Skeletal muscle cell (primary cell): ENCODE measurements at regions not wholly inside any gene's neighbourhood (a gene's known extent, or its start where the extent isn't known, plus 50 kb on each side); places are given as distances from the start of the nearest gene placed in this dataset.

Source experiments
- DNase-seq: peaks from one replicate; pipeline ENCODE4 v3.0.0-alpha.2; 2010; ENCODE audit warnings: low read depth
- H3K4me3 ChIP-seq: 2 replicates; pipeline ENCODE4 v1.5.1; 2011; ENCODE audit warnings: low read depth, mild to moderate bottlenecking, control low read depth, low read length, moderate library complexity

- no peak overlapping the region for H3K4me3 ChIP-seq
- no peak for DNase-seq
Observed at GRCh38 chr6:150705392-150705791, 105.7 kb downstream of the PLEKHG1 start.

- no peak for DNase-seq
- H3K4me3 ChIP-seq: no peak overlapping the region
Observed at GRCh38 chr6:150710236-150710635, 110.6 kb downstream of the PLEKHG1 start.

- H3K4me3 ChIP-seq: no peak overlapping the region
- no peak for DNase-seq
Observed at GRCh38 chr6:150711061-150711460, 111.4 kb downstream of the PLEKHG1 start.

DNA sequence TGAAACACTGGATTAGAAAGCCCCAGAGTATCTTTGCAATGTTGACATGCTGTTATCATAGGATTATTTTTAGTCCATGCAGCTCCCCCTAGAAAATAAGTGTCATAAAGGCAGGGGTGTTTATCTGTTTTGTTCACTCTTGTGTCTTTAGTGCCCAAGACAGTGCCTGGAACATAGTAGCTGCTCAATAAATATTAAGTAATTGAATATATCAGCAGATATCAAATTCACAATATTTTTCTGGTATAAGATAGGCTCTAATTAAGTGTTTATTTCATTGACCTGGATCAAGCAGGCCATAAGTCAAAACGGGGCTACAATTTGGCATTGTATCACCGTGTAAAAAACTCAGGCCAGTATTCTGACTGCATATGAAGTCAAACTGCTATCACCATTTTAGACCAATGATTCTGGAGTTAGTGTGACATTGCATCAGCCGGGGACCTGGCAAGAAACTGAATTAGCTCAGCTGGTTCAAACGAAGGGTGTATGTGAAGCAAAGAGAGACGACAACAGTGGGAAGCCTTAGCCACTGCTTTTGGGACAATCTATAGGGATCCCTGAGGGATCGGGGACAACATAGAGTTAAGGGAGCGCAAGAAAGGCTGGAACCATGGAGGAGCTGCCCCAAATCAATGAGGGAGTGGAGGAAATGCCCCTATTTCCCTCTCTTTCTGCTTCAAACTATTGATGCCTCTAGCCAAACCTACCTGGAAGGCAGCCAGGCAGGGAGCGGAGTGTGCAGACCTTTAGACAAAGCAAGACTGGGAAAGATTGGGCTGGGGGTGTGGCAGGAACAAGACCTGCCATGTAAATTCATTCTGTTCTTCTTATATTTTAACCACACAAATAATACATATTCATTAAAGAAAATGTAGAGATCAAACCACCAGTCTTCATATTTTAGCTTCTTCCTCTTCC, 112.2 kb downstream of the PLEKHG1 start:
- DNase-seq: no peak

GRCh38 chr6:150712505-150713252, 113.0 kb downstream of the PLEKHG1 start:
- no peak for DNase-seq
- H3K4me3 ChIP-seq: no peak overlapping the region

More for the DNA sequence above, 112.2 kb downstream of the PLEKHG1 start:
- no peak overlapping the region for H3K4me3 ChIP-seq

- DNase-seq: no peak
- no peak overlapping the region for H3K4me3 ChIP-seq
Observed at GRCh38 chr6:150713487-150713886, 113.8 kb downstream of the PLEKHG1 start.

GRCh38 chr6:150713931-150714330, 114.2 kb downstream of the PLEKHG1 start:
- no peak for DNase-seq

GRCh38 chr6:150715133-150715532, 115.4 kb downstream of the PLEKHG1 start:
- H3K4me3 ChIP-seq: no peak overlapping the region
- DNase-seq: no peak

More at GRCh38 chr6:150713931-150714330, 114.2 kb downstream of the PLEKHG1 start:
- H3K4me3 ChIP-seq: no peak overlapping the region

GRCh38 chr6:150717419-150717818, 117.7 kb downstream of the PLEKHG1 start:
- DNase-seq: no peak
- no peak overlapping the region for H3K4me3 ChIP-seq

DNA sequence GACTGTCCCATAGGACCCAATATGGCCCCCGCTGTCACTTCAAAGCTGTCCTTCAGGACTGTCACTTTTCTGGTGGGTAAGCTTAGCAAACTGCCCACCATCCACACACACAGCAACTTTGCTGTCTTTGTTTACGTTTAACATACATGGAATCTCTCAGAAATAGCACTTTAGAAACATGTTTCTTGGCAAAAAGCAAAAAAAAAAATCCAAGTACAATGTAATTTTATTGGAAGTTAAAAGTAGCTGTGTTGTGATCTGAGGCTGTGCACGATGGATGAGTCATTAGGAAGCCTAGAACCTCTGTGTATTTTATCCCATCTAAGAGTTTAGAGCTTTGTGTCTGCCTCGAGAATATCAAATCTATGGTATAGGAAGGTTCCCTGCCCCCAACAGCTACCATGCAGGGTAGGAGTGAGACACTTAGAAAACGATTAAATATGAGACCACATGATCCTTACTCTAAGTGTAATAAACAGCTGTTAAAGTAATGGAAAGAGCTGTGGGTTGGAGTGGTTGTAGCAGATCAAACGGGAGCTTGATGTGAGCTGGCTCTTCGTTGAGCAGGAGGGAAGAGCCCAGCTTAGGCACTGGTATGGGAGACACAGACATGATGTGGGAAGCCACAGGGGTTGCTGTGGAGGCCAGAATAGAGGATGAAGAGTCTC, 119.5 kb downstream of the PLEKHG1 start:
- no peak overlapping the region for H3K4me3 ChIP-seq
- DNase-seq: no peak

DNA sequence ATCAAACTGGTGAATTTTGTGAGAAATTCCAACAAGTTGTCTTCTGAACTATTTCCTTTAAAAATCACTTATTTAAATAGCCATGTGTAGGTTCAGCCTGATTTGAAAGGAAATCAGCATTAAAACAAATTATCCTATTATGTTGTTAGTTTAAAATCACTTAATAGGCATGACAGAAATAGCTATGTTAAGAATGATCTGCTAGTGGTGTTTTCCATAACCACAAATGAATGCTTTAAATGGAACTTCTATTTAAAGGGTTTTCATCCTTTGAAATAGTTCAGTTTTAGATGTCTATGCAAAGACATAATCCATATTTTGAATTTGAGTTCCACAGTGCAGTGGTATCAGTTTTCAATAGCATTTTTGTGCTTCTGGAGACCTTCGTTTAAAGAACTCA, 120.1 kb downstream of the PLEKHG1 start:
- H3K4me3 ChIP-seq: no peak overlapping the region
- DNase-seq: no peak

DNA sequence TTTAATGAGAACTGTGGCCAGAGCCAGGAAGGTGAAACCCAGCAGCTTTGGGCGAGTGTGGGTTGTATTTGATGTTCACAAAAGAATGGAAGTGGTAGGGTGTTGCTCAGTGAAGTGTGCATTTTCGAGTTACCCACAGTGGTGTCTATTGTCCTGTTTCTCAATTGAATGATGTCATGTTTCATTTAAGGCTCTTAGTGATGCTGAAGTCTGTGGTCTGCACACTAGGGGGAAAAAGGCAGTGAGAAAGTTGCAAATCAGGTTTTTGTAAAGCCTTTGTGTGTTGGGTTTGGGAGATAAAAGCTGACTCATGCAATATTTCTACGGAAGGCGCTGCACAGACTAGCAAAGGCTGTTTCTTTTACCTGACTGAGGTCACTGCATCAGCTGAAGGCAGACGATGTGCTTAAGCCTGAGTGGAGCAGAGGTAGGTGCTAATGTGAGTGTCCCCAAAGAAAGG, 121.1 kb downstream of the PLEKHG1 start:
- no peak overlapping the region for H3K4me3 ChIP-seq
- no peak for DNase-seq

- no peak for DNase-seq
- H3K4me3 ChIP-seq: no peak overlapping the region
Observed at GRCh38 chr6:150721418-150722266, 122.0 kb downstream of the PLEKHG1 start.

DNA sequence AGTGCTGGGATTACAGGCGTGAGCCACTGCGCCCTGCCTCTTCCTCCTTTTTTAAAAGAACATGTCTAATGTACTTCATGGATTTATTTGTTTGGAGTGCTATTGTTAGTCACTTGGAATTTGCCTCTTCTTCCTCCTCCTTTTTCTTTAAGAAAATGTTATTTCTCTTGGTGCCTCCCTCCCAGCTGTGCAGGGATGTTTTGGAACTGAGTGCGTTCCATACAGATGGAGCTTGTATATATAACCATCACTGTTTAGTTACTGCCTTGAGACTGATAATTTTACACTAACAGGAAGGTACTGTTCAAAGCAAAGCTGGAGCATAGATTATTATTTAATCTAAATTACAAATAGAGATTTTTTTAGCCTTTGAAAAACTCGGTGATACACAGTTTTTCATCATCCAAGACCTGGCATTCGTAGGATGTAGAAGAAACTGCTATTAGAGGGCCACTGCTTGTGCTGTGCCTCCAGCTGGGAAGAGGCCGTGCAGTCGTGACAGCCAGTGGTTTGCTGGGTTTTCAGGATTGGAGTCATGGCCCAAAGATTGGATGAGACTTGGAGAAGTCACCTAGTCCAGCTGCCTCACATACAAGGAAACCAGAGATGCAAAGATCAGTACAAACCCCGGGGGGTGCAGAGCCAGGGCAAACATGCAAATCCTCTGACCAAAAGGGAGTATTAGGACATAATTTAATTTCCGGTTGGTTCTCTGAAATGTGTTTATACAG, 123.1 kb downstream of the PLEKHG1 start:
- no peak for DNase-seq
- H3K4me3 ChIP-seq: no peak overlapping the region

GRCh38 chr6:150723345-150723658, 123.6 kb downstream of the PLEKHG1 start:
- no peak for DNase-seq
- H3K4me3 ChIP-seq: no peak overlapping the region

- H3K4me3 ChIP-seq: no peak overlapping the region
- DNase-seq: no peak
Observed at GRCh38 chr6:150723857-150724256, 124.2 kb downstream of the PLEKHG1 start.

DNA sequence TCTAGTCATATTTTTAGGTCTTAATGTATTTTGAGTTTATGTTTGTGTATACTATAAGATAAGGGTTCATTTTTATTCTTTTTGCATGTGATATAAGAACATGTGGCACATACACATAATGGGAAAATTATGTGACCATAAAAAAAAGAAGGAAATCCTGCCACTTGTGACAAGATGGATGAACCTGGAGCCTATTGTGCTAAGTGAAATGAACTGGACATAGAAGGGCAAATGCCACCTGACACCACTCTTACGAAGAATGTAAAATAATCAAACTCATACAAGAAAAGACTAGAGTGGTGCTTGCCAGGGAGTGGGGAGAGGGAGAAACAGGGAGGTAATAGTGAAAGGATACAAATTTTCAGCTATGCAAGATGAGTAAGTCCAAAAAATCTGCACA, 126.1 kb downstream of the PLEKHG1 start:
- no peak overlapping the region for H3K4me3 ChIP-seq
- DNase-seq: no peak

DNA sequence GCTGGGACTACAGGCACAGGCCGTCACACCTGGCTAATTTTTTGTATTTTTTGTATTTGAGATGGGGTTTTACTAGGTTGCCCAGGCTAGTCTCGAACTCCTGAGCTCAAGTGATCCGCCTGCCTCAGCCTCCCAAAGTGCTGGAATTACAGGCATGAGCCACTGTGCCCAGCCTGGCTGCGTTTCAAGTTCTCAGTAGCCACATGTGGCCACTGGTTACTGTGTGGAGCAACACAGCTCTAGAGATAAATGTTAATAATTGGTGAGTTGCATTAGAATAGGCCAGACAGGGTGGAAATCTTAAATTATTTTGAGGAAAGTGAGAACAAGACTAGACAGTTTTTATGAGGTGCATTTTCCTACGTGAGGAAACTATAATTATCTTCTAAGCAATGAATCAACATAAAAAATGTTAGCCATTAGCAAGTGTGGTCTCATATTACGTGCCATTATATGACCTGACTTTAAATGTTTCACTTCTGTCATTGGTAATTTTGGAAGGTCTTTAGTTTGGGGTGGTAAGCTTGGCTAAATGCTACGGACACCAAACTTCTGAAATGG, 129.6 kb downstream of the PLEKHG1 start:
- H3K4me3 ChIP-seq: no peak overlapping the region
- DNase-seq: no peak
